ENCODE measurements at regions not wholly inside any gene's neighbourhood (a gene's known extent, or its start where the extent isn't known, plus 50 kb on each side); places are given as distances from the start of the nearest gene placed in this dataset.

GRCh38 chrX:69066021-69066757, 99.1 kb downstream of the PJA1 start:
- Mint-ChIP-seq H3K9me3 (no peaks in the 10 kb centered on the region), H3K4me1 (no peaks in the 10 kb centered on the region), H3K4me3 (no peak overlapping the region), H3K27me3 (peaks cover 0 to 7% of the 10 kb centered on the region in 2 donors), H3K27ac (no peak overlapping the region), H3K36me3 (no peaks in the 10 kb centered on the region)
- no CpG with 5 or more reads among the region's 7 CpGs for WGBS (ENCODE audit: insufficient coverage)
- ATAC-seq (replicated peaks in 1 of 4) (no peak), DNase-seq (peak in 2 of 35 experiments; percentile 2 to 6)
- ChIA-PET CTCF (no interaction called here), POLR2A (no interaction called here)
- H3K27me3 ChIP-seq (replicated peaks in 1 of 2; ENCODE audit: control insufficient read depth in 2 of 2, extremely low read depth in 1 of 2, insufficient read depth in 2 of 2, low read length in 1 of 2): peaks cover 0 to 5% of the 10 kb centered on the region in 2 experiments
- no peak overlapping the region for H3K4me3 ChIP-seq (ENCODE audit: control insufficient read depth in 1 of 2, extremely low read depth in 1 of 2, low read length in 1 of 2)
- H3K9me3 ChIP-seq: no peaks in the 10 kb centered on the region
- H3K27ac ChIP-seq (ENCODE audit: low read length): no peak overlapping the region
- H3K4me1 ChIP-seq (ENCODE audit: control insufficient read depth in 1 of 2, extremely low read depth in 1 of 2, insufficient read depth in 2 of 2, low read length in 2 of 2): no peaks in the 10 kb centered on the region
- no peaks in the 10 kb centered on the region for H3K36me3 ChIP-seq (ENCODE audit: control insufficient read depth in 2 of 2, extremely low read depth in 1 of 2, insufficient read depth in 1 of 2, low read length in 1 of 2)

DNA sequence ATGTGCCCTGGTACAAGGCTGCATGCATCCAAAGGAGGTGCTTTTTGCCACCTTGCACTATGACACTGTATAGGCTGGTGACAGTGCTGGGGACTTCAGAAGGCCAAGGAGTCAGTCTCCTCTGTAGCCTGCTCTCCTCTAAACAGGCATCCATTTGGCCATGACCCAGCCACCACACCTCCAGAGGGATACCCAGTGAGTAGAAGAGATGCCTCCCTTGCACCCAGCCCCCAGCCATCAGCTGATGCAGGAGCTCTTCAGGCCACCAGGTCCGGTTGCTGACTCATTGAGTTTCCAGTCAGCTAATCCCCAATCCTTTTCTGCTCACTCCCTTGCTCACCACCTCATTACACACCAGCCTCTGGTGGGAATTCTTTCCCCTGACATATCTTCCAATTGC, 99.8 kb downstream of the PJA1 start:
- H3K4me1 Mint-ChIP-seq: no peaks in the 10 kb centered on the region
- H3K4me3 Mint-ChIP-seq: no peak overlapping the region
- Histone ChIP-seq H3K27me3 (replicated peaks in 1 of 2; ENCODE audit: control insufficient read depth in 2 of 2, extremely low read depth in 1 of 2, insufficient read depth in 2 of 2, low read length in 1 of 2) (peaks cover 0 to 5% of the 10 kb centered on the region in 2 experiments), H3K27ac (ENCODE audit: low read length) (no peak overlapping the region), H3K4me1 (ENCODE audit: control insufficient read depth in 1 of 2, extremely low read depth in 1 of 2, insufficient read depth in 2 of 2, low read length in 2 of 2) (no peaks in the 10 kb centered on the region), H3K36me3 (ENCODE audit: control insufficient read depth in 2 of 2, extremely low read depth in 1 of 2, insufficient read depth in 1 of 2, low read length in 1 of 2) (no peaks in the 10 kb centered on the region), H3K9me3 (no peaks in the 10 kb centered on the region), H3K4me3 (ENCODE audit: control insufficient read depth in 1 of 2, extremely low read depth in 1 of 2, low read length in 1 of 2) (no peak overlapping the region)
- no peaks in the 10 kb centered on the region for H3K36me3 Mint-ChIP-seq
- WGBS (ENCODE audit: insufficient coverage): no CpG with 5 or more reads among the region's 1 CpG
- no peaks in the 10 kb centered on the region for H3K9me3 Mint-ChIP-seq
- peaks cover 0 to 4% of the 10 kb centered on the region in 2 donors for H3K27me3 Mint-ChIP-seq
- DNase-seq (peak in 1 of 35 experiments; percentile 5), ATAC-seq (replicated peaks in 1 of 4) (no peak)
- H3K27ac Mint-ChIP-seq: no peak overlapping the region
- ChIA-PET POLR2A (no interaction called here), CTCF (no interaction called here)

GRCh38 chrX:69063486-69063885, 101.8 kb downstream of the PJA1 start:
- Histone ChIP-seq H3K36me3 (ENCODE audit: control insufficient read depth in 2 of 2, extremely low read depth in 1 of 2, insufficient read depth in 1 of 2, low read length in 1 of 2) (no peaks in the 10 kb centered on the region), H3K9me3 (no peaks in the 10 kb centered on the region), H3K4me1 (ENCODE audit: control insufficient read depth in 1 of 2, extremely low read depth in 1 of 2, insufficient read depth in 2 of 2, low read length in 2 of 2) (no peaks in the 10 kb centered on the region), H3K27me3 (replicated peaks in 1 of 2; ENCODE audit: control insufficient read depth in 2 of 2, extremely low read depth in 1 of 2, insufficient read depth in 2 of 2, low read length in 1 of 2) (peaks cover 0 to 5% of the 10 kb centered on the region in 2 experiments), H3K27ac (ENCODE audit: low read length) (no peak overlapping the region), H3K4me3 (ENCODE audit: control insufficient read depth in 1 of 2, extremely low read depth in 1 of 2, low read length in 1 of 2) (no peak overlapping the region)
- Mint-ChIP-seq H3K27ac (no peak overlapping the region), H3K27me3 (peaks cover 0 to 4% of the 10 kb centered on the region in 2 donors), H3K4me1 (no peaks in the 10 kb centered on the region), H3K36me3 (no peaks in the 10 kb centered on the region), H3K9me3 (no peaks in the 10 kb centered on the region), H3K4me3 (no peak overlapping the region)
- CTCF ChIA-PET: no interaction called here
- POLR2A ChIA-PET: no interaction called here
- ATAC-seq (replicated peaks in 1 of 4): no peak
- no peak for DNase-seq
- no CpG with 5 or more reads among the region's 4 CpGs for WGBS (ENCODE audit: insufficient coverage)

GRCh38 chrX:69062493-69062892, 102.8 kb downstream of the PJA1 start:
- Histone ChIP-seq H3K9me3 (no peaks in the 10 kb centered on the region), H3K4me1 (ENCODE audit: control insufficient read depth in 1 of 2, extremely low read depth in 1 of 2, insufficient read depth in 2 of 2, low read length in 2 of 2) (no peaks in the 10 kb centered on the region), H3K27me3 (replicated peaks in 1 of 2; ENCODE audit: control insufficient read depth in 2 of 2, extremely low read depth in 1 of 2, insufficient read depth in 2 of 2, low read length in 1 of 2) (peaks cover 0 to 5% of the 10 kb centered on the region in 2 experiments), H3K4me3 (ENCODE audit: control insufficient read depth in 1 of 2, extremely low read depth in 1 of 2, low read length in 1 of 2) (no peak overlapping the region), H3K36me3 (ENCODE audit: control insufficient read depth in 2 of 2, extremely low read depth in 1 of 2, insufficient read depth in 1 of 2, low read length in 1 of 2) (no peaks in the 10 kb centered on the region), H3K27ac (ENCODE audit: low read length) (no peak overlapping the region)
- no peak overlapping the region for H3K27ac Mint-ChIP-seq
- H3K36me3 Mint-ChIP-seq: no peaks in the 10 kb centered on the region
- H3K4me3 Mint-ChIP-seq: no peak overlapping the region
- ATAC-seq (replicated peaks in 1 of 4) (no peak), DNase-seq (peak in 1 of 35 experiments; percentile 6)
- no peaks in the 10 kb centered on the region for H3K4me1 Mint-ChIP-seq
- peaks cover 0 to 4% of the 10 kb centered on the region in 2 donors for H3K27me3 Mint-ChIP-seq
- POLR2A ChIA-PET: no interaction called here
- 78% methylated on average over 3 of the region's 4 CpGs for WGBS (ENCODE audit: insufficient coverage)
- H3K9me3 Mint-ChIP-seq: no peaks in the 10 kb centered on the region
- CTCF ChIA-PET: no interaction called here

DNA sequence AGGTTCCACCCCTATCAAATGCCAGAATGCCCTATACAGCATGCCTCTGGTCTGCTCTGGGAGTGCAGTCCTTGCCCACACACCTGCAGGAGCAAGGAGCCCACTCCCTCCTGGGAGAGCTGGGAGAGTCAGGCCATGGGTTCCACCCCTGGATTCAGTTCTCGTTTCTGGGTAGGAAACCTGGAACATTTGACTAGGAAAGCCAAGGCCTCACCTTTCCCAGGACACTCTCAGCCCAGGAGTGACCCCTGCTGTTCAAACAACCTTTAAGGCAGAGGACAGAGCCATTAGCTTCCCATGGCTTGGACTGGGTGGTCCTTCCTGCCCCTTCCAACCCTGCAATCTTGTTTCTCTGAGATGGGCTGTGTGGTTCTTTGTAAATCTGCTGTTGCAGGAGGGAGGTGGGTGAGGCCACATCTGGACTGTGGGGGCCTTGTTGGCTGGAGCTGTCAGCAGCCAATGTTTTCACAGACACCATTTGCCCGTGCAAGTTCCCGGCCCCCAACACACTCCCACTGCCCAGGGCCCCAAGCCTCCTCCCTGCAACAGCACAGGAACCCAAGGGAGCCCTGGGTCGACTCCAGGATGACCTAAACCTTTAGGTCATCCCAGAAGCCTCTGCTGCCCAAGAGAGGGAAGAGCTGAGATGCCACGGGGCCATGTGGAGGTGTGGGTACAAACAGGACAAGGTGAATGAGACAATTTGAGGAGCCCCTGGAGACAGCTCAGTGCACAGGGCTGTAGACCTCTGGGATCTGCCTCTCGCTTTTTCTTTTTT, 104.4 kb downstream of the PJA1 start:
- Mint-ChIP-seq H3K36me3 (no peaks in the 10 kb centered on the region), H3K4me3 (no peak overlapping the region), H3K27ac (no peak overlapping the region), H3K27me3 (peaks cover 0 to 4% of the 10 kb centered on the region in 2 donors), H3K9me3 (no peaks in the 10 kb centered on the region), H3K4me1 (no peaks in the 10 kb centered on the region)
- no peak overlapping the region for H3K4me3 ChIP-seq (ENCODE audit: control insufficient read depth in 1 of 2, extremely low read depth in 1 of 2, low read length in 1 of 2)
- no peak for DNase-seq
- H3K27me3 ChIP-seq (replicated peaks in 1 of 2; ENCODE audit: control insufficient read depth in 2 of 2, extremely low read depth in 1 of 2, insufficient read depth in 2 of 2, low read length in 1 of 2): peaks cover 0 to 5% of the 10 kb centered on the region in 2 experiments
- no peak for ATAC-seq (replicated peaks in 1 of 4)
- POLR2A ChIA-PET: interaction anchor here in 1 of 2 donors (0.7 kb wide), 1 partner anchor 16 kb away, joined by 4 read pairs; no protein-coding TSS in a partner anchor
- H3K9me3 ChIP-seq: no peaks in the 10 kb centered on the region
- CTCF ChIA-PET: no interaction called here
- H3K36me3 ChIP-seq (ENCODE audit: control insufficient read depth in 2 of 2, extremely low read depth in 1 of 2, insufficient read depth in 1 of 2, low read length in 1 of 2): no peaks in the 10 kb centered on the region
- no peaks in the 10 kb centered on the region for H3K4me1 ChIP-seq (ENCODE audit: control insufficient read depth in 1 of 2, extremely low read depth in 1 of 2, insufficient read depth in 2 of 2, low read length in 2 of 2)
- H3K27ac ChIP-seq (ENCODE audit: low read length): no peak overlapping the region
- 100% methylated on average over 1 of the region's 6 CpGs for WGBS (ENCODE audit: insufficient coverage)

GRCh38 chrX:69055193-69055592, 110.1 kb downstream of the PJA1 start:
- peaks cover 0 to 5% of the 10 kb centered on the region in 2 donors for H3K27me3 Mint-ChIP-seq
- no peaks in the 10 kb centered on the region for H3K36me3 ChIP-seq (ENCODE audit: control insufficient read depth in 2 of 2, extremely low read depth in 1 of 2, insufficient read depth in 1 of 2, low read length in 1 of 2)
- H3K36me3 Mint-ChIP-seq: no peaks in the 10 kb centered on the region
- CTCF ChIA-PET: no interaction called here
- no peak overlapping the region for H3K4me3 ChIP-seq (ENCODE audit: control insufficient read depth in 1 of 2, extremely low read depth in 1 of 2, low read length in 1 of 2)
- H3K27ac Mint-ChIP-seq: no peak overlapping the region
- H3K27ac ChIP-seq (ENCODE audit: low read length): no peak overlapping the region
- no peaks in the 10 kb centered on the region for H3K4me1 Mint-ChIP-seq
- H3K9me3 ChIP-seq: no peaks in the 10 kb centered on the region
- 72% methylated on average over 3 of the region's 3 CpGs for WGBS (ENCODE audit: insufficient coverage)
- POLR2A ChIA-PET: no interaction called here
- no peaks in the 10 kb centered on the region for H3K9me3 Mint-ChIP-seq
- ATAC-seq (replicated peaks in 1 of 4): no peak
- no peaks in the 10 kb centered on the region for H3K4me1 ChIP-seq (ENCODE audit: control insufficient read depth in 1 of 2, extremely low read depth in 1 of 2, insufficient read depth in 2 of 2, low read length in 2 of 2)
- H3K4me3 Mint-ChIP-seq: no peak overlapping the region
- no peaks in the 10 kb centered on the region for H3K27me3 ChIP-seq (replicated peaks in 1 of 2; ENCODE audit: control insufficient read depth in 2 of 2, extremely low read depth in 1 of 2, insufficient read depth in 2 of 2, low read length in 1 of 2)
- no peak for DNase-seq

Data from T-cell (primary cell).